WTC11 (cell line): ENCODE measurements at regions not wholly inside any gene's neighbourhood (a gene's known extent, or its start where the extent isn't known, plus 50 kb on each side); places are given as distances from the start of the nearest gene placed in this dataset.

Experiments used
- ATAC-seq: fragments of 200-7000 bp; cut with Tn5 transposase; 2 replicates; pipeline ENCODE4 v1.10.0; 2021; ENCODE audit warnings: mild to moderate bottlenecking, moderate library complexity
- CTCF ChIA-PET: fragments of 300-600 bp; sonication (Branson Sonifier 250); formaldehyde crosslinking; loops from one replicate; lab custom pipeline; 2021; ENCODE audit warnings: antibody characterized with exemption; lab: Charles Lee
- POLR2A ChIA-PET: fragments of 350-600 bp; sonication (Branson Sonifier 250); formaldehyde crosslinking; loops from one replicate; lab custom pipeline; 2021; ENCODE audit warnings: antibody characterized with exemption; lab: Charles Lee
- DNase-seq: peaks from one replicate; pipeline ENCODE4 v3.0.0; 2021; ENCODE audit warnings: low spot score
- H3K27ac Mint-ChIP-seq: 2 replicates; pipeline ENCODE4 v1.8.0; 2021; ENCODE audit warnings: mixed read lengths
- H3K27me3 Mint-ChIP-seq: 2 replicates; pipeline ENCODE4 v1.8.0; 2021; ENCODE audit warnings: low read depth, mild to moderate bottlenecking, moderate library complexity, mixed read lengths
- H3K36me3 Mint-ChIP-seq: 2 replicates; pipeline ENCODE4 v1.8.0; 2021; ENCODE audit warnings: mixed read lengths
- H3K4me1 Mint-ChIP-seq: 2 replicates; pipeline ENCODE4 v1.8.0; 2022; ENCODE audit warnings: mixed read lengths
- H3K4me3 Mint-ChIP-seq: 2 replicates; pipeline ENCODE4 v1.8.0; 2021; ENCODE audit warnings: mild to moderate bottlenecking, moderate library complexity, mixed read lengths
- H3K9me3 Mint-ChIP-seq: 2 replicates; pipeline ENCODE4 v1.8.0; 2021; ENCODE audit warnings: mixed read lengths
- CREB1 ChIP-seq: sonication (generic); formaldehyde crosslinking; IDR thresholded peaks from 2 replicates; pipeline ENCODE4 v1.8.0; 2023; ENCODE audit warnings: mild to moderate bottlenecking, missing genetic modification reagents
- ESRRA ChIP-seq: sonication (generic); formaldehyde crosslinking; IDR thresholded peaks from 2 replicates; pipeline ENCODE4 v1.8.1; 2022; ENCODE audit warnings: mild to moderate bottlenecking, missing genetic modification reagents, borderline replicate concordance
- FOXJ3 ChIP-seq: sonication (generic); formaldehyde crosslinking; IDR thresholded peaks from 2 replicates; pipeline ENCODE4 v1.9.0; 2021; ENCODE audit warnings: missing genetic modification reagents, mild to moderate bottlenecking, borderline replicate concordance
- FOXK1 ChIP-seq: sonication (generic); formaldehyde crosslinking; IDR thresholded peaks from 2 replicates; pipeline ENCODE4 v1.8.0; 2022; ENCODE audit warnings: mild to moderate bottlenecking, moderate library complexity, missing genetic modification reagents
- JAZF1 ChIP-seq: fragments of 250-450 bp; sonication (Bioruptor Pico); IDR thresholded peaks from 2 replicates; pipeline ENCODE4 v1.9.0; 2021; ENCODE audit warnings: moderate library complexity, mild to moderate bottlenecking, inconsistent platforms
- RORB ChIP-seq: fragments of 250-450 bp; sonication (Bioruptor Pico); IDR thresholded peaks from 2 replicates; pipeline ENCODE4 v1.9.0; 2021; ENCODE audit warnings: mild to moderate bottlenecking
- ZNF138 ChIP-seq: sonication (generic); formaldehyde crosslinking; conservative IDR thresholded peaks from 2 replicates; pipeline ENCODE4 v1.8.1; 2022; ENCODE audit warnings: mild to moderate bottlenecking, moderate library complexity, missing genetic modification reagents
- ZNF219 ChIP-seq: sonication (generic); formaldehyde crosslinking; IDR thresholded peaks from 2 replicates; pipeline ENCODE4 v1.8.0; 2023; ENCODE audit warnings: missing genetic modification reagents, mild to moderate bottlenecking, borderline replicate concordance
- ZNF416 ChIP-seq: fragments of 250-450 bp; sonication (Bioruptor Pico); IDR thresholded peaks from 2 replicates; pipeline ENCODE4 v1.9.0; 2021; ENCODE audit warnings: mild to moderate bottlenecking, inconsistent platforms
- TF ChIP-seq, protein P1 (sequence below): fragments of 250-450 bp; sonication (Bioruptor Pico); IDR thresholded peaks from 2 replicates; pipeline ENCODE4 v2.1.2; 2022; ENCODE audit warnings: mild to moderate bottlenecking, moderate library complexity
- TF ChIP-seq, protein P2 (sequence below): fragments of 200-600 bp; IDR thresholded peaks from 2 replicates; pipeline ENCODE4 v1.8.0; 2022; ENCODE audit warnings: antibody characterized with exemption
- TF ChIP-seq, protein P3 (sequence below): fragments of 250-450 bp; sonication (Bioruptor Pico); conservative IDR thresholded peaks from 2 replicates; pipeline ENCODE4 v1.9.0; 2021; ENCODE audit warnings: mild to moderate bottlenecking
- TF ChIP-seq, protein P4 (sequence below): sonication (generic); formaldehyde crosslinking; conservative IDR thresholded peaks from 2 replicates; pipeline ENCODE4 v1.8.1; 2022; ENCODE audit warnings: mild to moderate bottlenecking, missing genetic modification reagents
- TF ChIP-seq, protein P5 (sequence below): fragments of 250-450 bp; sonication (Bioruptor Pico); IDR thresholded peaks from 2 replicates; pipeline ENCODE4 v1.8.0; 2021; ENCODE audit warnings: mild to moderate bottlenecking
- TF ChIP-seq, protein P6 (sequence below): sonication (generic); formaldehyde crosslinking; IDR thresholded peaks from 2 replicates; pipeline ENCODE4 v1.8.1; 2022; ENCODE audit warnings: low read depth, mild to moderate bottlenecking, moderate library complexity, missing genetic modification reagents, borderline replicate concordance
- TF ChIP-seq, protein P7 (sequence below): sonication (generic); formaldehyde crosslinking; IDR thresholded peaks from 2 replicates; pipeline ENCODE4 v1.8.1; 2022; ENCODE audit warnings: mild to moderate bottlenecking, moderate library complexity, missing genetic modification reagents
- TF ChIP-seq, protein P8 (sequence below): sonication (generic); formaldehyde crosslinking; IDR thresholded peaks from 2 replicates; pipeline ENCODE4 v1.8.0; 2022; ENCODE audit warnings: mild to moderate bottlenecking, missing genetic modification reagents
- TF ChIP-seq, protein P9 (sequence below): sonication (generic); formaldehyde crosslinking; IDR thresholded peaks from 2 replicates; pipeline ENCODE4 v1.8.1; 2022; ENCODE audit warnings: missing genetic modification reagents, borderline replicate concordance

DNA sequence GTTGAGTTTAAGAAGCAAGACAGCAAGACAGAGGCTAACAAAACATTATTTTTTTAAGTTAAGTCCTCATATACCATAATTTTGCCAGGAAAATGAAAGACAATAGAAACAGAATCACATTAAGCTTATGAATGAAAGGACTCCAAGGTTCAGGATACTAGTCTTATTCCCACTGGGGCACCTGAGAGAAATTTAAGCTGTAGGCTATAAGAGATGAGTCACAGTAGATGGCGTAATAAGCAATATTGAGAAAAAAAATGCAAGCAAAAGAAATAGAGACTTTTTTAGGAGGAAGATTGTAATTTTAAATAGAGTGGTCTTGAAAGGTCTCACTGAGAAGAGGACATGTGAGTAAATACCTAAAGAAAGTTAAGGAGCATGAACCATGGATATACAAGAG, 57.1 kb upstream of the KIF2B start:
- CTCF ChIA-PET = no interaction called here
- Mint-ChIP-seq H3K4me1 (peaks cover 4% of the 10 kb centered on the region; the same call in 1 of the 2 replicates), H3K4me3 (no peak overlapping the region), H3K9me3 (peaks cover 48% of the 10 kb centered on the region), H3K27ac (no peak overlapping the region), H3K36me3 (peaks cover 22% of the 10 kb centered on the region), H3K27me3 (no peaks in the 10 kb centered on the region)
- ATAC-seq = no peak
- POLR2A ChIA-PET = no interaction called here
- TF ChIP-seq, protein P1, sequence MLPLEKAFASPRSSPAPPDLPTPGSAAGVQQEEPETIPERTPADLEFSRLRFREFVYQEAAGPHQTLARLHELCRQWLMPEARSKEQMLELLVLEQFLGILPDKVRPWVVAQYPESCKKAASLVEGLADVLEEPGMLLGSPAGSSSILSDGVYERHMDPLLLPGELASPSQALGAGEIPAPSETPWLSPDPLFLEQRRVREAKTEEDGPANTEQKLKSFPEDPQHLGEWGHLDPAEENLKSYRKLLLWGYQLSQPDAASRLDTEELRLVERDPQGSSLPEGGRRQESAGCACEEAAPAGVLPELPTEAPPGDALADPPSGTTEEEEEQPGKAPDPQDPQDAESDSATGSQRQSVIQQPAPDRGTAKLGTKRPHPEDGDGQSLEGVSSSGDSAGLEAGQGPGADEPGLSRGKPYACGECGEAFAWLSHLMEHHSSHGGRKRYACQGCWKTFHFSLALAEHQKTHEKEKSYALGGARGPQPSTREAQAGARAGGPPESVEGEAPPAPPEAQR (CRISPR knock-in tag) = no peak
- TF ChIP-seq, protein P2, sequence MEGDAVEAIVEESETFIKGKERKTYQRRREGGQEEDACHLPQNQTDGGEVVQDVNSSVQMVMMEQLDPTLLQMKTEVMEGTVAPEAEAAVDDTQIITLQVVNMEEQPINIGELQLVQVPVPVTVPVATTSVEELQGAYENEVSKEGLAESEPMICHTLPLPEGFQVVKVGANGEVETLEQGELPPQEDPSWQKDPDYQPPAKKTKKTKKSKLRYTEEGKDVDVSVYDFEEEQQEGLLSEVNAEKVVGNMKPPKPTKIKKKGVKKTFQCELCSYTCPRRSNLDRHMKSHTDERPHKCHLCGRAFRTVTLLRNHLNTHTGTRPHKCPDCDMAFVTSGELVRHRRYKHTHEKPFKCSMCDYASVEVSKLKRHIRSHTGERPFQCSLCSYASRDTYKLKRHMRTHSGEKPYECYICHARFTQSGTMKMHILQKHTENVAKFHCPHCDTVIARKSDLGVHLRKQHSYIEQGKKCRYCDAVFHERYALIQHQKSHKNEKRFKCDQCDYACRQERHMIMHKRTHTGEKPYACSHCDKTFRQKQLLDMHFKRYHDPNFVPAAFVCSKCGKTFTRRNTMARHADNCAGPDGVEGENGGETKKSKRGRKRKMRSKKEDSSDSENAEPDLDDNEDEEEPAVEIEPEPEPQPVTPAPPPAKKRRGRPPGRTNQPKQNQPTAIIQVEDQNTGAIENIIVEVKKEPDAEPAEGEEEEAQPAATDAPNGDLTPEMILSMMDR = no peak
- TF ChIP-seq, protein P3, sequence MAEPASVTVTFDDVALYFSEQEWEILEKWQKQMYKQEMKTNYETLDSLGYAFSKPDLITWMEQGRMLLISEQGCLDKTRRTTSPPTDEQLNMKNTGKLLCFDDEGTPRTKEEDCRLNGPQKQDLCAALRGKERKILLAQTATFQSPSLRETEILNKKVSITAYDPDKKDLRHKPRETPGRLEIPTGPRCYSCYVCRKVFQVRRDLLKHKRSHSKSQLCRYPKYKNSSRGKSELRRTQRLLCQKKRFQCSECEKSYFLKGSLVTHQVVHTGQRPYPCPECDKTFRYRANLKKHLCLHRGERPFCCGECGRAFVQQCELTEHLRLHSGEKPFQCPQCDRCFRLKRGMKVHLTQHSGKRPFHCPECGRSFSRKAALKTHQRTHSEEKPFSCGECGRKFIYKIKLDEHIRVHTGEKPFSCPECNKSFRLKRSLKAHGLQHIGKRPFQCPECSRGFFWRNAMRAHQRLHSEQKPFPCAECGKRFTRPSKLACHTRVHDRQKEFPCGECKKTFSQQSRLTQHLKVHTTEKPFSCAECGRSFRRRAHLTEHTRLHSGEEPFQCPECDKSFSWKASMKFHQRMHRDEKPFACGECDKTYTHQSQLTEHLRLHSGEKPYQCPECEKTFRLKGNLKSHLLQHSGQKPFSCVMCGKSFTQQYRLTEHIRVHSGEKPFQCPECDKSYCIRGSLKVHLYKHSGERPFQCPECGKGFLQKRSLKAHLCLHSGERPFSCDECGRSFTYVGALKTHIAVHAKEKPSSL (CRISPR knock-in tag) = no peak
- TF ChIP-seq CREB1 (CRISPR knock-in tag) = no peak
- TF ChIP-seq, protein P4, sequence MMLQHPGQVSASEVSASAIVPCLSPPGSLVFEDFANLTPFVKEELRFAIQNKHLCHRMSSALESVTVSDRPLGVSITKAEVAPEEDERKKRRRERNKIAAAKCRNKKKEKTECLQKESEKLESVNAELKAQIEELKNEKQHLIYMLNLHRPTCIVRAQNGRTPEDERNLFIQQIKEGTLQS (CRISPR knock-in tag) = no peak
- TF ChIP-seq, protein P5, sequence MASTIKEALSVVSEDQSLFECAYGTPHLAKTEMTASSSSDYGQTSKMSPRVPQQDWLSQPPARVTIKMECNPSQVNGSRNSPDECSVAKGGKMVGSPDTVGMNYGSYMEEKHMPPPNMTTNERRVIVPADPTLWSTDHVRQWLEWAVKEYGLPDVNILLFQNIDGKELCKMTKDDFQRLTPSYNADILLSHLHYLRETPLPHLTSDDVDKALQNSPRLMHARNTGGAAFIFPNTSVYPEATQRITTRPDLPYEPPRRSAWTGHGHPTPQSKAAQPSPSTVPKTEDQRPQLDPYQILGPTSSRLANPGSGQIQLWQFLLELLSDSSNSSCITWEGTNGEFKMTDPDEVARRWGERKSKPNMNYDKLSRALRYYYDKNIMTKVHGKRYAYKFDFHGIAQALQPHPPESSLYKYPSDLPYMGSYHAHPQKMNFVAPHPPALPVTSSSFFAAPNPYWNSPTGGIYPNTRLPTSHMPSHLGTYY (CRISPR knock-in tag) = no peak
- no peak for TF ChIP-seq ESRRA (CRISPR knock-in tag)
- TF ChIP-seq FOXK1 = no peak
- TF ChIP-seq ZNF416 (CRISPR knock-in tag) = no peak
- TF ChIP-seq, protein P6, sequence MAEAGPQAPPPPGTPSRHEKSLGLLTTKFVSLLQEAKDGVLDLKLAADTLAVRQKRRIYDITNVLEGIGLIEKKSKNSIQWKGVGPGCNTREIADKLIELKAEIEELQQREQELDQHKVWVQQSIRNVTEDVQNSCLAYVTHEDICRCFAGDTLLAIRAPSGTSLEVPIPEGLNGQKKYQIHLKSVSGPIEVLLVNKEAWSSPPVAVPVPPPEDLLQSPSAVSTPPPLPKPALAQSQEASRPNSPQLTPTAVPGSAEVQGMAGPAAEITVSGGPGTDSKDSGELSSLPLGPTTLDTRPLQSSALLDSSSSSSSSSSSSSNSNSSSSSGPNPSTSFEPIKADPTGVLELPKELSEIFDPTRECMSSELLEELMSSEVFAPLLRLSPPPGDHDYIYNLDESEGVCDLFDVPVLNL (CRISPR knock-in tag) = no peak
- TF ChIP-seq, protein P7, sequence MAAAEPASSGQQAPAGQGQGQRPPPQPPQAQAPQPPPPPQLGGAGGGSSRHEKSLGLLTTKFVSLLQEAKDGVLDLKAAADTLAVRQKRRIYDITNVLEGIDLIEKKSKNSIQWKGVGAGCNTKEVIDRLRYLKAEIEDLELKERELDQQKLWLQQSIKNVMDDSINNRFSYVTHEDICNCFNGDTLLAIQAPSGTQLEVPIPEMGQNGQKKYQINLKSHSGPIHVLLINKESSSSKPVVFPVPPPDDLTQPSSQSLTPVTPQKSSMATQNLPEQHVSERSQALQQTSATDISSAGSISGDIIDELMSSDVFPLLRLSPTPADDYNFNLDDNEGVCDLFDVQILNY (CRISPR knock-in tag) = no peak
- TF ChIP-seq ZNF138 (CRISPR knock-in tag) = no peak
- TF ChIP-seq, protein P8, sequence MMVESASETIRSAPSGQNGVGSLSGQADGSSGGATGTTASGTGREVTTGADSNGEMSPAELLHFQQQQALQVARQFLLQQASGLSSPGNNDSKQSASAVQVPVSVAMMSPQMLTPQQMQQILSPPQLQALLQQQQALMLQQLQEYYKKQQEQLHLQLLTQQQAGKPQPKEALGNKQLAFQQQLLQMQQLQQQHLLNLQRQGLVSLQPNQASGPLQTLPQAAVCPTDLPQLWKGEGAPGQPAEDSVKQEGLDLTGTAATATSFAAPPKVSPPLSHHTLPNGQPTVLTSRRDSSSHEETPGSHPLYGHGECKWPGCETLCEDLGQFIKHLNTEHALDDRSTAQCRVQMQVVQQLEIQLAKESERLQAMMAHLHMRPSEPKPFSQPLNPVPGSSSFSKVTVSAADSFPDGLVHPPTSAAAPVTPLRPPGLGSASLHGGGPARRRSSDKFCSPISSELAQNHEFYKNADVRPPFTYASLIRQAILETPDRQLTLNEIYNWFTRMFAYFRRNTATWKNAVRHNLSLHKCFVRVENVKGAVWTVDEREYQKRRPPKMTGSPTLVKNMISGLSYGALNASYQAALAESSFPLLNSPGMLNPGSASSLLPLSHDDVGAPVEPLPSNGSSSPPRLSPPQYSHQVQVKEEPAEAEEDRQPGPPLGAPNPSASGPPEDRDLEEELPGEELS (CRISPR knock-in tag) = no peak
- TF ChIP-seq FOXJ3 (CRISPR knock-in tag) = no peak
- TF ChIP-seq RORB (CRISPR knock-in tag) = no peak
- TF ChIP-seq JAZF1 (CRISPR knock-in tag) = no peak
- TF ChIP-seq ZNF219 (CRISPR knock-in tag) = no peak
- TF ChIP-seq, protein P9, sequence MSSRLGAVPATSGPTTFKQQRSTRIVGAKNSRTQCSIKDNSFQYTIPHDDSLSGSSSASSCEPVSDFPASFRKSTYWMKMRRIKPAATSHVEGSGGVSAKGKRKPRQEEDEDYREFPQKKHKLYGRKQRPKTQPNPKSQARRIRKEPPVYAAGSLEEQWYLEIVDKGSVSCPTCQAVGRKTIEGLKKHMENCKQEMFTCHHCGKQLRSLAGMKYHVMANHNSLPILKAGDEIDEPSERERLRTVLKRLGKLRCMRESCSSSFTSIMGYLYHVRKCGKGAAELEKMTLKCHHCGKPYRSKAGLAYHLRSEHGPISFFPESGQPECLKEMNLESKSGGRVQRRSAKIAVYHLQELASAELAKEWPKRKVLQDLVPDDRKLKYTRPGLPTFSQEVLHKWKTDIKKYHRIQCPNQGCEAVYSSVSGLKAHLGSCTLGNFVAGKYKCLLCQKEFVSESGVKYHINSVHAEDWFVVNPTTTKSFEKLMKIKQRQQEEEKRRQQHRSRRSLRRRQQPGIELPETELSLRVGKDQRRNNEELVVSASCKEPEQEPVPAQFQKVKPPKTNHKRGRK = no peak
- DNase-seq = no peak
